ENCODE measurements at regions not wholly inside any gene's neighbourhood (a gene's known extent, or its start where the extent isn't known, plus 50 kb on each side); places are given as distances from the start of the nearest gene placed in this dataset.

- Mint-ChIP-seq H3K4me1 (ENCODE audit: low read depth) (peaks cover 92% of the 10 kb centered on the region), H3K36me3 (ENCODE audit: low read depth) (peaks cover 74% of the 10 kb centered on the region), H3K9me3 (no peaks in the 10 kb centered on the region), H3K27ac (peak overlapping the region; percentile 79), H3K4me3 (peak overlapping the region; percentile 39), H3K27me3 (no peaks in the 10 kb centered on the region)
- H3K4me3 ChIP-seq (ENCODE audit: low read length) = no peak overlapping the region
- H3K36me3 ChIP-seq (ENCODE audit: insufficient read depth, low read length) = peaks cover 22% of the 10 kb centered on the region
- H3K27me3 ChIP-seq (ENCODE audit: control insufficient read depth in 1 of 2, insufficient read depth in 2 of 2, low read length in 2 of 2) = no peaks in the 10 kb centered on the region
- peaks cover 50% of the 10 kb centered on the region for H3K4me1 ChIP-seq (ENCODE audit: insufficient read depth, low read length)
- DNase-seq (peak in 3 of 14 experiments; percentile 37 to 63 (median 48)), ATAC-seq (ENCODE audit: poor library complexity) (peak; percentile 21)
- no peak overlapping the region for H3K27ac ChIP-seq (ENCODE audit: low read depth in 1 of 2, low read length in 2 of 2)
- TF ChIP-seq CTCF (IDR thresholded peaks at IDR 0.05) = no peak
- ChIA-PET CTCF (no interaction called here), POLR2A (no interaction called here)
- no peaks in the 10 kb centered on the region for H3K9me3 ChIP-seq (ENCODE audit: control insufficient read depth in 1 of 2, insufficient read depth in 1 of 2, low read length in 2 of 2)
- intact Hi-C loops (cut with DNase I, micrococcal nuclease) = loop anchor here in 1 of 2 experiments (10.0 kb wide), 1 partner anchor 50 kb away; no protein-coding TSS in a partner anchor
These were observed 293.4 kb upstream of the MKLN1 start for GRCh38 chr7:131034166-131034881.

DNA sequence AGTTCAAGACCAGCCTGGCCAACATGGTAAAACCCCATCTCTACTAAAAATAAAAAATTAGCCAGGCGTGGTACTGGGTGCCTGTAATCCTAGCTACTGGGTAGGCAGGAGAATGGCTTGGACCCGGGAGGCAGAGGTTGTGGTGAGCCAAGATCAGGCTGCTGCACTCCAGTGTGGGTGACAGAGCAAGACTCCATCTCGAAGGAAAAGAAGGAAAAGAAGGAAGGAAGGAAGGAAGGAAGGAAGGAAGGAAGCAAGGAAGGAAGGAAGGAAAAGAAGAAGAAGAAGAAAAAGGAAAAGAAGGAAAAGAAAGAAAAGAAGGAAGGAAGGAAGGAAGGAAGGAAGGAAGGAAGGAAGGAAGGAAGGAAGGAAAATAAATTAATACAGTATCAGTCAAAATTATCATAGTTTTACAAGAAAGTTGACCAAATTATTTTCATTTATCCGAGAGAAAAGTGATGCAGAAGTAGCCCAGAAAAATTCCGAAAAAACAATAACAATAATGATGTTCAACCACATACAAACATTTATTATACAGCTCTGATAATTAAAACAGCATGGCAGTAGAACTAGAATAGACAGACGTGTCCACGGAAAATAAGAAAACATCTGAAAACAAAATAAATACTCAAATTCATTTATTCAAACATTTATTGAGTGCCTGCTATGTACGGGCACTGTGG lies 292.4 kb upstream of the MKLN1 start:
- no peaks in the 10 kb centered on the region for H3K27me3 Mint-ChIP-seq
- ChIA-PET POLR2A (no interaction called here), CTCF (no interaction called here)
- H3K27ac ChIP-seq (ENCODE audit: low read depth in 1 of 2, low read length in 2 of 2) = no peak overlapping the region
- ATAC-seq (ENCODE audit: poor library complexity) (no peak), DNase-seq (no peak)
- H3K36me3 ChIP-seq (ENCODE audit: insufficient read depth, low read length) = peaks cover 18% of the 10 kb centered on the region
- H3K4me3 ChIP-seq (ENCODE audit: low read length) = no peak overlapping the region
- peaks cover 92% of the 10 kb centered on the region for H3K4me1 Mint-ChIP-seq (ENCODE audit: low read depth)
- peak overlapping the region; percentile 79 for H3K27ac Mint-ChIP-seq
- H3K36me3 Mint-ChIP-seq (ENCODE audit: low read depth) = peaks cover 69% of the 10 kb centered on the region
- no peaks in the 10 kb centered on the region for H3K9me3 Mint-ChIP-seq
- no peaks in the 10 kb centered on the region for H3K27me3 ChIP-seq (ENCODE audit: control insufficient read depth in 1 of 2, insufficient read depth in 2 of 2, low read length in 2 of 2)
- H3K4me1 ChIP-seq (ENCODE audit: insufficient read depth, low read length) = peaks cover 43% of the 10 kb centered on the region
- TF ChIP-seq CTCF (IDR thresholded peaks at IDR 0.05) = no peak
- intact Hi-C loops (cut with DNase I, micrococcal nuclease) = loop anchor here in 1 of 2 experiments (10.0 kb wide), 1 partner anchor 50 kb away; no protein-coding TSS in a partner anchor
- H3K4me3 Mint-ChIP-seq = peak overlapping the region; percentile 21
- no peaks in the 10 kb centered on the region for H3K9me3 ChIP-seq (ENCODE audit: control insufficient read depth in 1 of 2, insufficient read depth in 1 of 2, low read length in 2 of 2)

GRCh38 chr7:131038153-131038552 lies 289.5 kb upstream of the MKLN1 start:
- ChIA-PET POLR2A (interaction anchor here (0.7 kb wide), 1 partner anchor 68 kb away, joined by 3 read pairs; no protein-coding TSS in a partner anchor), CTCF (interaction anchor here (1.5 kb wide), 1 partner anchor 56 kb away, joined by 3 read pairs; no protein-coding TSS in a partner anchor)
- Mint-ChIP-seq H3K9me3 (no peaks in the 10 kb centered on the region), H3K36me3 (ENCODE audit: low read depth) (peaks cover 72% of the 10 kb centered on the region), H3K4me3 (peak overlapping the region; percentile 68), H3K4me1 (ENCODE audit: low read depth) (peaks cover 91% of the 10 kb centered on the region), H3K27me3 (no peaks in the 10 kb centered on the region), H3K27ac (peak overlapping the region; percentile 48)
- no peaks in the 10 kb centered on the region for H3K27me3 ChIP-seq (ENCODE audit: control insufficient read depth in 1 of 2, insufficient read depth in 2 of 2, low read length in 2 of 2)
- no peak overlapping the region for H3K4me3 ChIP-seq (ENCODE audit: low read length)
- peaks cover 35% of the 10 kb centered on the region for H3K4me1 ChIP-seq (ENCODE audit: insufficient read depth, low read length)
- H3K27ac ChIP-seq (ENCODE audit: low read depth in 1 of 2, low read length in 2 of 2) = no peak overlapping the region
- H3K36me3 ChIP-seq (ENCODE audit: insufficient read depth, low read length) = peaks cover 18% of the 10 kb centered on the region
- no peaks in the 10 kb centered on the region for H3K9me3 ChIP-seq (ENCODE audit: control insufficient read depth in 1 of 2, insufficient read depth in 1 of 2, low read length in 2 of 2)
- intact Hi-C loops (cut with DNase I, micrococcal nuclease) = loop anchor here in 1 of 2 experiments (10.0 kb wide), 1 partner anchor 53 kb away; no protein-coding TSS in a partner anchor
- ATAC-seq (ENCODE audit: poor library complexity) (peak; percentile 5), DNase-seq (no peak)
- no peak for TF ChIP-seq CTCF (IDR thresholded peaks at IDR 0.05)
